GM18909 (cell line): ENCODE measurements at regions not wholly inside any gene's neighbourhood (a gene's known extent, or its start where the extent isn't known, plus 50 kb on each side); places are given as distances from the start of the nearest gene placed in this dataset.
"Not testable (repeated sequence)": the region's sequence is repeated elsewhere in the genome, so short reads cannot be mapped to it uniquely, and the experiment has no call there.

Experiments used
- ATAC-seq: cut with Tn5 transposase; IDR thresholded peaks from one replicate; pipeline ENCODE4 v1.9.1; 2021; ENCODE audit warnings: mild to moderate bottlenecking; ENCODE audit not compliant: unreplicated experiment, poor library complexity

DNA sequence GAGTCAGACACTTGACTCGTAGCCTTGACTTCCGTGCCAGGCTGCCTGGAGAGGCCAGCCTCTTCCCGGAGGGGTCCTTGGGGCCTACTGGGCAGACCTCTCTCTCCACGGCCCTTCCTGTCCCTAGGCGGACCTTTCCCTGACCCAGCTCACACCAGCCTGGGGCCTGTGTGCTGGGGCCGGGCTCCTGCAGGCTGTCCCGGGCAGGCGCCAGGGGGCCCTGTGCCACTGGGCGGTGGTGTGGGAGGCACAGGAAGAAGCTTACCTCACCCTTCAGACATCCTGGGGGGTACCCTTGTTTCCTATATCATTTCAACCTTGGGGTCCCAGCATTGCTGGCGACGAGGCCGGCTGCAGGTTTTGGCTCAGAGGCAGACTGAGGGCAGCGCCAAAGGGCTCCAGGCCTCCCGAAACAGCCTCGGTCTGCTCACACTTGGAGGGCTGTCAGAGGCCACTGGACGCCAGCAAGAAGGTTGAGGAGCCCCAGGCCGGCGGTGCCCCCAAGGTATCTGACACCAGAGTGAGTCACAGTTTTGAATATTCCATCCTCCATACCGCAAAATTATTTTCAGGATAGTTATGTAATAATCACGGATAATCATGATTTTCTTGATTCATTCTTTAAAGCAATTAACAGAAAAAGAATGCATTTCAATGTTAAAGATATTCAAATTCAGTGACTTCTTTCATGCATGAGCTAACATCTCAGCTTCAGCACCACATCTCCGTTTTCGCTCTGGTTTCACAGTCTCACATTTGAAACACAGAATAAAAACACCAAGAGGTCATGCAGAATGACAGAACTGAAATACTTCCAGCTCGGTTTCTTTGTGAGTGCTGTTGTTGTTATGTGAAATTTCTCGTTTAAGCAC is 3967.6 kb upstream of the TPTE start:
- peak; percentile 53 for ATAC-seq

DNA sequence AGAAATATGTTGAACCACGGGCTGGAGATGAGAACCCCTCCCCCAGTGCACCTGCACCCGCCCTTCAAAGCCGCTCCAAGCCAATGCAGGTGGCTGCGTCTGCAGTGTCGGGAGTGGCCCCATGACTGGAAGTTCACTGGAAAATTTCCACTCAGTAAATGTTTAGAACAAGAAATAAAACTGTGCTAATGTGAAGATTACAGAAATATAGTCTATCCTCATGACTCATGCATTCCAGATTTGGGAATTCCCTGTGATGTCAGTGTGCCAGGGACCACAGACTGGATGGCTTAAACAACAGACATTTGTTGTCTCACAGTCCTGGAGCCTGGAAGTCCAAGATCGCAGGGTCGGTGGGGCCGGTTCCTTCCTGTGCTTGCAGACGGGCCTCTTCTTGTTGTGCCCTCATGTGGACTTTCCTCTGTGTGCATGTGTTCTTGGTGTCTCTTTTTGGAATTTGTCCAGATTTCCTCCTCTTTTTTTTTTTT is 3967.0 kb upstream of the TPTE start:
- not testable (repeated sequence) for ATAC-seq

DNA sequence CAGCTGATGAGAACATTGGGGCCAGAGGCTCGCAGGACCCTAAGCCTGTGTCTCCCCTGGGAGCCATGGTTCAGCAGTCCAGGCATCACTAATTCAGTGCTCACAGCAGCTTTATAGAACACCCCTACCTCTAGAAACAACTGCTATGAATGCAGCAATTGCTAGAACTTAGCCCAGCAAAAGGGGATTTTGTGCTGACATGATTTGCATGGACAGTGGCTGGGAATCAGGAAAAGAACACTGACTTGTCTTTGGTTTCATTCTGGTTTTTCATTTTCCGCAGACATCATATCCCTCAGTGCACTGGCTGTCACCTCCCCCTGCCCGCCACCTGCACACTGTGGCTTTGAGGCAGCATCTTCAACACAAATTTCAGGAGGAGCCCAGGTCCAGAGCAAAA is 3964.9 kb upstream of the TPTE start:
- ATAC-seq = not testable (repeated sequence)

DNA sequence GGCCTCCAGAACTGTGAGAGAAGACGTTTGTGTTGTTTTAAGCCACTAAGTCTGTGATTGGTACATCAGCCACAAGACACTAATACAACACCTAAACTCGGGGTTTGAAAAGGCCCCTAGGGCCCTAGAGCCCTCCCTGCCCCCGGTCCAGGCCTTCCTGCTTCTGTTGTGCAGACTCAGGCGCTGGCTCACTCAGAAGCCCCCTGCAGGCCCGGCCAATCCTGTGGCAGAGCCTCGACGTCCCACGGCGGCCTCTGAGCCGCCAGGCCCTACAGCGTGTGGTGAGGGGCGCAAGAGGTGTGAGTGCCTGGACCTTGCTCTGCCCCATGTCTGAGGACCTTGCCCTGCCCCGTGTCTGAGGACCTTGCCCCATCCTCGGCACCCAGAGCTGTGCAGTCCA is 3964.0 kb upstream of the TPTE start:
- not testable (repeated sequence) for ATAC-seq

DNA sequence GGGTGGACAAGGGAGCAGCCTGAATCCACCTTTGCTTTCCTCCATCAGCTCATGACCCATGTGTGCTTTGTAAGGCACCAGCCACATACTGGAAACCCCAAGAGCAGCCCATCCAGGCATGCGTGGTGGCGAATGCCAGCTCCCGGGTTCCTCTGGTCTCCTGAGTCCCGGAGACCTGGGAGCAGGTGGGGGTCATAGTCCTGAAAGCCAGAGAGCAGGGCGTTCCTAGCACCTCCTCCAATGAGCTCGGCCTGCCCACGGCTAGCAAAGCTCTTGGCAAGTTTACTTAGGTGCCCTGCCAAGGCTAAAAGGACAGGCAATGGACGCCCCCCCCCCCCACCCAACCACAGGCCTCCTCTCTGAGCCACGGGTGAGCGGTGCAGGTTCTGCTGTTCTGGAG is 3960.2 kb upstream of the TPTE start:
- not testable (repeated sequence) for ATAC-seq

DNA sequence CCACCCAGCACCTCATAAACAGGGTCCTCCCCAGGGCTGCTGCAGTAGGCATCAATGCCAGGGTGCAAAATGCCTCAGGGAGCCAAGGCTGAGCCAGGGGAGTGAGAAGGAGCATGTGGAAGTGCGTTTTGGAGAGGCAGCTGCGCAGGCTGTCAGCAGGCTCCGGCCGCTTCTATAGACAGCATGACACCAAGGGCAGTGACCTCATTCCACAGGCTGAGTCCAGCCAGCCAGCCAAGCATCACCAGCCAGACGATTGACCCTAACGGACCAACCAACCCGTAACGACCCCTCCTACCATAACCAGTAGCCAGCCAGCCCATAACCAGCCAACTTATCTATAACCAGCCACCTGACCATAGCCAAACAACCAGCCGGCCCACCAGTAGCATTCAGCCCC is 3959.8 kb upstream of the TPTE start:
- not testable (repeated sequence) for ATAC-seq

DNA sequence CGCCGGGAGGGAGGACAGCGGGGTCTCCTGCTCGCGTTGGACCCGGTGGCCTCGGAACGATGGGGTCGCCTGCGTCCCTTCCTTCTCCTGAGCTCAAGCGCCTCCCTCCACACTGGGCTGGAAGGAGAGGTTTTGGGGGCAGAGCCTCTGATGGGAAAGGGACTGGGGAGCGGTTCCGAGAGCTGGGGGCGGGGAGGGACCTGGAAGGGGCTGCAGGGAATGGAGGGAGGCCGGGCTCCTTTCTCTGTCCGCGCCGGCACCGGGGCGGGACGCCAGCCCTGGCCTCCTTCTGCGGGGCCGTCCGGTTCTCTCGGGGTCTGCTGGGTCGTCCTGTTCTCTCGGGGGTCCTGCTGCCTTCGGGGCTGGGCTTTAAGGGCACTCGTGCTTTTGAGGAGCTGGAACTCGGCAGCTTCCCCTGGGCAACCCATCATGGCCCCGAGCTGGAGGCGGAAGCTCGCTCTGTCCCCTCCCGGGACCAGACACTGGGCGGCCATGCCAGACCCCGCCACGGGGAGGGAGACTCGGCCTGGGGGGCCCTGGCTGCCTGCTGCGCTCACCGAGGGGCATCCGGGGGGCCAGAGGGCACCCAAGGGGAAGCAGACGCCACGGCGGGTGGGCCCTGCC is 3956.7 kb upstream of the TPTE start:
- ATAC-seq = not testable (repeated sequence)

DNA sequence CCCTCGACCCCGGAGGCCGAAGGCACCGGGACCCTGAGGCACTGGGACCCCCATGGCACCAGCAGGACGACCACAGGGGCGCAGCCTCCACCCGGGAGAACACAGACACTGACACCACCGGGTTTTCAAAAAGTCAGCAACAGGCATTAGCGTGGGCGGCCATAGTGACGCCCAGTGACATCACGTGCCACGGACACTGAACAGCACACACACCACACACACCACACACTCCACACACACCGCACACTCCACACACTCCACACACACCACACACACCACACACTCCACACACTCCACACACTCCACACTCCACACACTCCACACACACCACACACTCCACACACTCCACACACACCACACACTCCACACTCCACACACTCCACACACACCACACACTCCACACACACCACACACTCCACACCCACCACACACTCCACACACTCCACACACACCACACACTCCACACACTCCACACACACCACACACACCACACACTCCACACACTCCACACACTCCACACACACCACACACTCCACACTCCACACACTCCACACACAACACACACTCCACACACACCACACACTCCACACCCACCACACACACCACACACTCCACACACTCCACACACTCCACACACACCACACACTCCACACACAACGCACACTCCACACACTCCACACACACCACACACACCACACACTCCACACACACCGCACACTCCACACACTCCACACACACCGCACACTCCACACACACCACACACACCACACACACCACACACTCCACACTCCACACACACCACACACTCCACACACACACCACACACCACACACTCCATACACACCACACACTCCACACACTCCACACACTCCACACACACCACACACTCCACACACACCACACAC is 3955.9 kb upstream of the TPTE start:
- not testable (repeated sequence) for ATAC-seq

DNA sequence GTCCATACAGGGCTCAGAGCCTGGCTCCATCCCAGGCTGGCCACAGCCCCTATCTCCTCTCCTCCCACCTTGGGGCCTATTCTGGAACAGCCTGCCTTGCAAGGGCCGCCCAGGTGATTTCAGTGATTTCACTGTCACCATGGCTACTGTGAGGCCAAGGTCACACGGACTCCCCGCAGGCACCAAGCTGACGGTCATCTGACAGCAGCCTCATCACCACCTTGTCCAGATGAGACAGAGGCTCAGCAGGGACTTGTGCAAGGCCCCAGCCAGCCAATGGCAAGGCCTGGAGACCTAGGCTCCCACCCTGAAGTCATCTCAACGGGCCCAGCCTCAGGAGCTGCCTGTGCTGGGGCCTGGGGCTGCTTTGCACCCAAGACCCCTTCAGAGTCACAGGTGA is 3953.8 kb upstream of the TPTE start:
- not testable (repeated sequence) for ATAC-seq

DNA sequence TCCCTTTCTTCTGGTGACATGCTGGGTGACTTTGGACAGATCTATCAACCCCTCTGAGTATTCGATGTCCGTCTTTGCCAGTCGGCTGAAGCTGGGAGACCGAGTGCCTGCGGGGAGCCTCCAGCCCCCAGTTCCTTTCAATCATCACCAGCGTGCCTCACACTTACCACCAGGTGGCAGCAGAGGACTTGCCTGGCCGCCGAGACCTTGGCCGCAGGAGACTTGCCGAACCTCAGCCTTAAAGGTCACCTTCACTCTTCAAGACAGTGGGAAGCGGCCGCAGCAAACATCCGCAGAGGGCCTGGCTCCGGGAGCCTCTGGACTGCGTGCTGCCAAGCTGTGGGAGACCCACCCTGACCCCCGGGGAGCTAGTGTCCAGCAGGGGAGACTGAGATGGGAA is 3952.2 kb upstream of the TPTE start:
- peak; percentile 60 for ATAC-seq

DNA sequence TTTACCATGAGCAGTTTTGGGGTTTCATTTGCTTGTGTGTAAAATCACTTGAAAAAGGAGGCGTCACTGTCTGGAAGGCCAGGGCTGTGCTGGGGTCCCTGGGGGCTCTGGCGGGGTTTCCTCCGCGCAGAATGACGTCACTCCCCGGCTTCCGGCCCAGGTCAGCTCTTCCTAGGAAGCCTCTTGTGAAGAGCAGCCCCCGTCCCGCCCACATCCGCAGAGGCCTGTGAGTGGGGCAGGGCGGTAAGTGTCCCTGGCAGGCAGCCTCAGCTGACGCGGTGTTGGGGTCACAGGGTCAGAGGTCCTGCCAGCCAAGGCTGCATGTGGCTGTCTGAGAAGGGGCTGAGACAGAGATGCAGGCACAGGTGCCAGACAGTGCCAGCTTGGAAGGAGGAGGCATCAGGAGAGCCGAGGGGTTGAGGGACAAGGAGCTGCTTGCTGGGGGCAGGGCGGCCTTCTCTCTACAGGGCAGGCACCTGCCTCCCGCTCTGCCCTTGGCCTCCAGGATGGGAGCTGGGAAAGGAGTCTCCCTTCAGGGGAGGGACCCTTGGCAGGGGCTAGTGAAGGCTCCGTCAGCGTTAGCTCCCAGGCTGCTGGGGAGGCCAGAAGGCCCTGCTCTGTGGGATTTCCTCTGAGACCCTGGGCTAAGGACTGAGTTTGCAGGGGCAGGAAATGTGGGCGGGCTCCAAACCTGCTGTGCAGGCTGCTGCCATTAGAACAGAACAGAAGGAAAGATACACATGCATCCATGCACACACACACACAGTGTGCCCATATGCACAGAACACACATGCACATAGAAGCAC is 3951.6 kb upstream of the TPTE start:
- ATAC-seq = peak; percentile 68

DNA sequence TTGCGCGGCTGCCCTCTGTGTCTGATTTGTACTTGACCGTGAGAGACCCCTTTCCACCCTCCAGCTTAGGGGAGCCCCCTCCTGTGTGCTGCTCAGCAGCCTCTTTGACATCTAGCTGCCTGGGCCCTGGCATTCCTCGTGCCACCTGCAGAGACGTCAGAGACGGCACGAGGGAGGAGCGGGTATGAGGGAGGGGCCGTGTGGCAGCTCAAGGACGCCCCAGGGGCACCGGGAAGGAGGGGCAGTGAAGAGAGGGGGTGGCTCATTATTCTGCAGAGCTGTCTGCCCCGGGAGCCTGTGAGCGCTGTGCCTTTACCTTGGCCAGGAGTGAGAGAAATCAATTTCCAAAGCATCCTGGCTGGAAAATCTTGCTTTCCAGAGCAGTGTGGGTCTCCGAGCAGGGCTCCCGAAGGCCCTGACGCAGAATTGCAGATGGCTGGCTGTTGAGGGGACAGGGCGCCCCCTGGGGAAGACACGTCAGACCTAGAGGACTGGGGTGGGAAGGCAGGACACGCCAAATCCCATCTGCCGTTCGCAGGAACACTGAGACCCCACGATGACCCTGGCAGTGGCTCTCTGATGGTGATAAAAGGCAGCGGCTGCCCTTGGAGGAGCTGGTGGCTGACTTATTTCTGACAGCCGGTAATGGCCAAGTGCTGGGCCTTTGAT is 3950.5 kb upstream of the TPTE start:
- not testable (repeated sequence) for ATAC-seq

DNA sequence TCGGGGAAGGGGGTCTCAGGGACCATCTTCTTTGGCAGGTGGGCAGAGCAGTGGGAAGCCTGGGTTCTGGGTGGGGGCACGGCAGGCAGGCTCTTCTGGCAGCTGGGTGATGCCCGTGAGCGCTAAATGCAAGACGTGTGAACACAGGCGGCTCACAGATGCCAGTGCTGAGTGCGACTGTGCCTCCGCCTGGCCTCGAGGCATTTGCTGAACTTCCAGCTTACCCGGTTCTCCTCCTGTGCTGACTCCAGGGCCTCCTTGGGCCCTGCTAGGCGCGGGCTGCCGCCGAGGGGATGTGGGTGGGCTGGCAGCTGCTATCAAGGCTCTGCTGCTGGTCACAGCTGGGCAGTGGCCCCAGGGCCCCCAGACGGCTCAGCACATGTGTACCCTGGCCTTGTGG is 3947.8 kb upstream of the TPTE start:
- ATAC-seq = not testable (repeated sequence)

DNA sequence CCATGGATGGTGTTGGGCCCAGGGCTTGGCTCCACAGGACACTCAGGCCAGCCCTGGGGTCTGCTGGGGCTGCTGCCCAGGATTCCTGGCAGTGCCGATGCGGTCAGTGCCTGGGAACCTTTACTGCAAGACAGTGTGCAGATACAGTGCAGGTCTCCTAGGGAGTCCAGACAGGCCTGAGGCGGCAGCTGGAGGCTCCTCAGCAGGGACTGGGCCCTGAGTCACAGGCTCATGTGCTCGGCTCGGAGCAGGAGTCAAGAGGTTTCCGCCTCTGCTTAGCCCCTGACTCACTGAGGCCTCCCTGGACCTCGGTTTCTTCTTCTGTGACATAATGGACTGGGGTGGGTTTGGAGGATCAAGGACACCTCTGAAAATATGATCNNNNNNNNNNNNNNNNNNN is 3941.6 kb upstream of the TPTE start:
- ATAC-seq = not testable (repeated sequence)
